WERI-Rb-1 (cell line): ENCODE measurements at regions not wholly inside any gene's neighbourhood (a gene's known extent, or its start where the extent isn't known, plus 50 kb on each side); places are given as distances from the start of the nearest gene placed in this dataset.

Experiments
- DNase-seq: peaks from one replicate; pipeline ENCODE4 v3.0.0-alpha.2; 2020
- H3K27ac ChIP-seq: fragments of 250-450 bp; sonication (Bioruptor Pico); 2 replicates; pipeline ENCODE4 v1.5.1; 2020; ENCODE audit warnings: mild to moderate bottlenecking, moderate library complexity
- H3K27me3 ChIP-seq: fragments of 250-450 bp; sonication (Bioruptor Pico); 2 replicates; pipeline ENCODE4 v1.5.1; 2021; ENCODE audit warnings: mild to moderate bottlenecking, low read depth, moderate library complexity; ENCODE audit not compliant: insufficient read depth, severe bottlenecking
- H3K36me3 ChIP-seq: fragments of 250-450 bp; sonication (Bioruptor Pico); 2 replicates; pipeline ENCODE4 v1.5.1; 2020; ENCODE audit warnings: mild to moderate bottlenecking, moderate library complexity
- H3K4me3 ChIP-seq: 2 replicates; pipeline ENCODE4 v1.5.1; 2011; ENCODE audit warnings: low read depth, mild to moderate bottlenecking, control low read depth, low read length
- H3K9me3 ChIP-seq: fragments of 250-450 bp; sonication (Bioruptor Pico); 2 replicates; pipeline ENCODE4 v1.5.1; 2021; ENCODE audit warnings: mild to moderate bottlenecking, moderate library complexity; ENCODE audit not compliant: severe bottlenecking
- CTCF ChIP-seq: IDR thresholded peaks from 2 replicates; pipeline ENCODE4 v1.5.1; 2011; ENCODE audit warnings: low read depth, mild to moderate bottlenecking, control low read depth, inconsistent platforms, low read length

GRCh38 chr12:46497739-46498138, 125.2 kb upstream of the SLC38A2 start:
- no peak for TF ChIP-seq CTCF
- no peaks in the 10 kb centered on the region for H3K27me3 ChIP-seq
- DNase-seq: no peak
- no peaks in the 10 kb centered on the region for H3K36me3 ChIP-seq
- H3K27ac ChIP-seq: no peak overlapping the region
- no peak overlapping the region for H3K4me3 ChIP-seq
- H3K9me3 ChIP-seq: no peaks in the 10 kb centered on the region

- DNase-seq: no peak
- Histone ChIP-seq H3K4me3 (no peak overlapping the region), H3K27ac (no peak overlapping the region), H3K9me3 (no peaks in the 10 kb centered on the region), H3K27me3 (no peaks in the 10 kb centered on the region), H3K36me3 (no peaks in the 10 kb centered on the region)
- TF ChIP-seq CTCF: no peak
These were observed 121.9 kb upstream of the SLC38A2 start for GRCh38 chr12:46494424-46494823.

GRCh38 chr12:46493834-46494181, 121.2 kb upstream of the SLC38A2 start:
- no peak overlapping the region for H3K4me3 ChIP-seq
- no peaks in the 10 kb centered on the region for H3K27me3 ChIP-seq
- DNase-seq: no peak
- no peaks in the 10 kb centered on the region for H3K9me3 ChIP-seq
- TF ChIP-seq CTCF: no peak
- no peaks in the 10 kb centered on the region for H3K36me3 ChIP-seq
- H3K27ac ChIP-seq: no peak overlapping the region

GRCh38 chr12:46493150-46493833, 120.7 kb upstream of the SLC38A2 start:
- Histone ChIP-seq H3K9me3 (no peaks in the 10 kb centered on the region), H3K4me3 (no peak overlapping the region), H3K27ac (no peak overlapping the region), H3K27me3 (no peaks in the 10 kb centered on the region), H3K36me3 (no peaks in the 10 kb centered on the region)
- no peak for TF ChIP-seq CTCF
- DNase-seq: no peak

- no peak for TF ChIP-seq CTCF
- Histone ChIP-seq H3K4me3 (no peak overlapping the region), H3K9me3 (no peaks in the 10 kb centered on the region), H3K36me3 (no peaks in the 10 kb centered on the region), H3K27ac (no peak overlapping the region), H3K27me3 (no peaks in the 10 kb centered on the region)
- DNase-seq: no peak
These were observed 120.0 kb upstream of the SLC38A2 start for GRCh38 chr12:46492471-46493085.

- Histone ChIP-seq H3K27me3 (no peaks in the 10 kb centered on the region), H3K27ac (no peak overlapping the region), H3K9me3 (no peaks in the 10 kb centered on the region), H3K36me3 (no peaks in the 10 kb centered on the region), H3K4me3 (no peak overlapping the region)
- TF ChIP-seq CTCF: no peak
- DNase-seq: no peak
These were observed 119.0 kb upstream of the SLC38A2 start for GRCh38 chr12:46491548-46491947.
